ENCODE measurements at regions not wholly inside any gene's neighbourhood (a gene's known extent, or its start where the extent isn't known, plus 50 kb on each side); places are given as distances from the start of the nearest gene placed in this dataset.

DNA sequence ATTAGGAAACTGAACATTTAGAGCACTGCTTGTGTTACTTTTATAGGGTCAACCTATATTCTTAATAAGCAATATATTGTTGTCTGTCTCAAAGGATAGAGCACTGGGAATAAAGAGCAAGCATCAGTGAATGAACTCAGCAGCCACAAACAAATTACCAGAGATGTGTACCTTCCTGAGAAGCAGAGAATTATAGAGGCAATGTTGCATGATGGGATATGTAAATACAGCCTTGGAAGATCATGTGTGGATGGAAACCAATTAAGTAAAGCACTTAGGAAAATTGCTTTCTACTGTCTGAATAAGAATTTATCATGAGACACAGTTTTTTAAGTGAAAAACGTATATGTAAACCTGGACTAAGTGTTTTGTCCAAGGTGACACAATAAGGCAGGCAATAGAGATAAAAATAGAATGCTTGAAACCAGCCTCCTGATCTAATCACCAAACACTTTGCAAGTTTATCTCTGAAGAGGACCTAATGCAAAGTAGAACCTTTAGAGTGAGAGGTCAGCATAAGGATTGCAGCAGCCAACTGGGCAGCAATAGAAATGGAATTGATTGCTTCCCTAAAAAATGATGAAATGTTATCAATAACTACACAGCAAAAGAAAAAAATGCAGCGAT is 848.0 kb downstream of the TUSC7 start:
- no peak for DNase-seq (ENCODE audit: low read depth)

GRCh38 chr3:117558681-117559080 is 849.1 kb downstream of the TUSC7 start:
- no peak for DNase-seq (ENCODE audit: low read depth)

- no peak for DNase-seq (ENCODE audit: low read depth)
Observed at GRCh38 chr3:117562000-117562399, 852.4 kb downstream of the TUSC7 start.

GRCh38 chr3:117563063-117563462 is 853.5 kb downstream of the TUSC7 start:
- no peak for DNase-seq (ENCODE audit: low read depth)

DNA sequence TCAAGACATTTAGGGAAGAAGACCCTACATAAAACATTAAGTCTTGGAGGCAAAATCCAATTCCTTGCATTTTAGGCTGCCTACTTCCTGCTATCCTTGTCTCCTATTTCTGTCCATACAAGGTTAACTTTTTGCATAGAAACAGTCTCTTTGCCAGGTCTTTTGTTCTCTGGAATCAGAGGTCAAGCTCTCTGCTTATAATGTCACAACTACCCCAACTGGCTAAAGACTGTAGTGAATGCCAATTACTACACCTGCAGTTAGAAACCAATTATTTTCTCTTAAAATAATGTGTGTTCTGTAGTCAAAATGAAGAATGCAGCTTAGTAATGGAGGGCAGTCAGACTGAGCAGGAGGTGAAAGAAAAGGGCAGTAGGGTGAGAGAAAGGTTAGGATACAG is 856.2 kb downstream of the TUSC7 start:
- no peak for DNase-seq (ENCODE audit: low read depth)

- no peak for DNase-seq (ENCODE audit: low read depth)
Observed at GRCh38 chr3:117566926-117567325, 857.3 kb downstream of the TUSC7 start.

- no peak for DNase-seq (ENCODE audit: low read depth)
Observed at GRCh38 chr3:117567382-117567781, 857.8 kb downstream of the TUSC7 start.

GRCh38 chr3:117567906-117568305 is 858.3 kb downstream of the TUSC7 start:
- DNase-seq (ENCODE audit: low read depth): no peak

GRCh38 chr3:117572786-117573185 is 863.2 kb downstream of the TUSC7 start:
- no peak for DNase-seq (ENCODE audit: low read depth)

GRCh38 chr3:117580806-117581205 is 871.2 kb downstream of the TUSC7 start:
- DNase-seq (ENCODE audit: low read depth): no peak

DNA sequence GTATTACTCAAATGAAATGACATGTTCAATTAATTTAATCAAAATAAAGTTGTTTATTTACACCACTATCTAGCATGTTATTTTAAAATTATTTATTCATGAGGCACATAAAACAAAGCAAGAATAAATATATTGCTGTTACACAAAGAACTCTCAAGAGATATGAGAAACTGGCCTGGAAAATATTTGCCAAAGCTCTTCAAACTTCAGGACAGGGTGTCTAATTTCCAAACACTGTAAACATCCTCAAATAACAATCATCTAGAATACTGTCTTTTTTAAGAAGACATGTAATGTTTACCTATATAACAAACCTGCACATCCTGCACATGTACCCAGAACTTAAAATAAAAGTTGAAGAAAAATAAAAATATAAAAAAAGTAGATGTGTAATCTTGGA is 876.6 kb downstream of the TUSC7 start:
- no peak for DNase-seq (ENCODE audit: low read depth)

DNA sequence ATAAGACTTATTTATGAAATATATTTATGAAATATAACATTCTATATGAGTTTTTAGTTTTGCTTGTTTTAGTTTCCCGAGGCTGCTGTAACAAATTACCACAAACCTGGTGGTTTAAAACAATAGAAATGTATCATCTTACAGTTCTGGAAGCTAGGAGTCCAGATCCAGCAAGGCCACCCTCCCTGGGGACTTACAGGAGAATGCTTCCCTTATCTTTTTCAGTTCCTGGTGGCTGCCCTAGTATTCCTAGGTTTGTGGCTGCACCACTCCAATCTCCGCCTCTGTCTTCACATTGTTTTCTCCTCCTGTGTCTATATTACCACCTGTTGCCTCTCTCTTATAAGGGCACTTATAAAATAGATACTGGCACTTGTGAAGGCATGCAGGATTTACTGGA is 877.8 kb downstream of the TUSC7 start:
- DNase-seq (ENCODE audit: low read depth): no peak

DNA sequence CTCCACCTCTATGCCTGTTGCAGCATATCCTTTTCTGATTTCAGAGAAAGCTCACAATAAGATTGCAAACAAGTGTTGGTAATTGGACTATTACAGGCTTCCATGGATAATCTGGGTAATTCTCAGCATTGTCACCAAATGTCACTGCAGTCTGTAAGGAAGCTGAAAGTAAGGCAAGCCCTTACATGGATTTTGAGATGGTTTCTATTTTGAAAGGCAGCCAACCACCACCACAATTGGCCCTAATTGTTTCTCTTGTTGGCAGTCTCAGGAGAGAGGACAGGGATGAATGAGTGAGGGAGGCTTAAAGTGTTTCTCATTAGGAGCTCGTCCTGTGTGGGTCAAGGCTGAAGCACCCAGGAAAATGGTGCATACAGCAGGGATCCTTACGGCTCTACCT is 879.9 kb downstream of the TUSC7 start:
- no peak for DNase-seq (ENCODE audit: low read depth)

DNA sequence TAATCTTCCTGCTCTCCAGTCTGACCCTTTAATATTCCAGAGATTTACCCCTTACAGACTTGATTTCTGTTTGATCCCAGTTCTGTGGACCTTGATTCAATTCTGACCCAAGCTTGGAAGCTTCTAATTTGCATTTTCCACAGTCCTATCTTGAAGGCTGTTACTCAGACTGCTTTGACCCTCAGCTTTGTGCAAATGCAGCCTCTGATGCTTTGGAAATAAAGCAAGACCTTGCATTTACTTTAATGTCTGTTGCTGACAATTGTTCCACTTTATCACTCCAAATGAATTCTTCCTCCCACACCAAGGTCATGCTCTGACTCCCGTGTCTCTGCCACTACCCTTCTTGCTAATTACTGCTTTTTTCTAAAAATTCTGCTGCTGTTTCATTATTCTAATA is 886.0 kb downstream of the TUSC7 start:
- no peak for DNase-seq (ENCODE audit: low read depth)

- no peak for DNase-seq (ENCODE audit: low read depth)
Observed at GRCh38 chr3:117596503-117596902, 886.9 kb downstream of the TUSC7 start.

- no peak for DNase-seq (ENCODE audit: low read depth)
Observed at GRCh38 chr3:117597865-117598264, 888.3 kb downstream of the TUSC7 start.

DNA sequence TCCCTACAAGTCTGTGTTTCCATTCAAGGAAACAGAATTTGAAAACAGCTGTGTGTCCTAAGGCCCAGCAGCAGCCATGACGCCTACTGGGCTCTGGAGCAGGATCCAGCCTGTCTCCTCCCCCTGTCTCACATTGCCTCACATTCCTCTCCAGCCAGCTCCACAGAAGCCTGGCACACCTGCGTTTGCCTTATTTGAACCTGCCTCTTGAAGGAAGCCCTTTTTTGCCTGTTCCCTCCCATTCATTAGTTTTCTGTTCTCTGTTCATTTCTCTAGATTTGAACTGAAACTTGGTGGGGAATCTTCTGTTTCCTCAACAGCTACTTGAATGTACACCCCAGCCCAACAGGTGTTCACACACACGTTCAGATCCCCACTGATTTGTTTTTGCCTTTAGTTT is 890.5 kb downstream of the TUSC7 start:
- no peak for DNase-seq (ENCODE audit: low read depth)

- DNase-seq (ENCODE audit: low read depth): no peak
Observed at GRCh38 chr3:117600666-117601065, 891.1 kb downstream of the TUSC7 start.

GRCh38 chr3:117602058-117602644 is 892.6 kb downstream of the TUSC7 start:
- no peak for DNase-seq (ENCODE audit: low read depth)

GRCh38 chr3:117603097-117603496 is 893.5 kb downstream of the TUSC7 start:
- no peak for DNase-seq (ENCODE audit: low read depth)

GRCh38 chr3:117606866-117607265 is 897.3 kb downstream of the TUSC7 start:
- DNase-seq (ENCODE audit: low read depth): no peak

- no peak for DNase-seq (ENCODE audit: low read depth)
Observed at GRCh38 chr3:117609330-117609729, 899.8 kb downstream of the TUSC7 start.

GRCh38 chr3:117610156-117610555 is 900.6 kb downstream of the TUSC7 start:
- no peak for DNase-seq (ENCODE audit: low read depth)

DNA sequence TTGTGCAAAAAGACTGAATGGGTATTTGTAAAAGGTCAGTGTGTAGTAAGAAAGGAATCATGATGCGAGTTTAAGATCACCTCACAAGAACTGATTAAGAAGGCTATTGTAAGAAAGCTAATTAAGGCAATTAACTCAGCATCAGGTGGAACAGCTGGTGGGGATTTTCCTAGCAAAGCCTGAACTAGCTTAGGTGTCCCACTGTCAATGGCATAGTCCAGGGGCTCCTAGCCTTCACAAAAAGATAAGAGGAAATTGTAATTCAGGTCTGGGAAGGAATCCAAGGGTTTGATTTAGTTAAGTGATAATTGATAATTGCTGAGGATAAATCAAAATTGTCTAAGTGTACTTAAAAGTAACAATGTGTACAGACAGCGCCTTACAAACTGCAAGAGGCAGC is 901.6 kb downstream of the TUSC7 start:
- DNase-seq (ENCODE audit: low read depth): no peak
